Esophagus muscularis mucosa (tissue), 3 donors: ENCODE measurements at regions not wholly inside any gene's neighbourhood (a gene's known extent, or its start where the extent isn't known, plus 50 kb on each side); places are given as distances from the start of the nearest gene placed in this dataset.

ENCODE experiments used
- EP300 ChIP-seq: sonication (generic); formaldehyde crosslinking; IDR thresholded peaks from one replicate; pipeline ENCODE4 v1.6.1; 2017; ENCODE audit warnings: antibody characterized with exemption
- TF ChIP-seq, protein P1 (sequence below), 3 experiments: fragments of 200-600 bp in 2 of 3; fragments of 450-650 bp in 1 of 3; sonication (generic) in 2 of 3; IDR thresholded peaks; one replicate each; pipeline ENCODE4 v1.5.1; 2017 to 2019; ENCODE audit warnings: antibody characterized with exemption in 3 of 3, mild to moderate bottlenecking in 2 of 3, moderate library complexity in 1 of 3

DNA sequence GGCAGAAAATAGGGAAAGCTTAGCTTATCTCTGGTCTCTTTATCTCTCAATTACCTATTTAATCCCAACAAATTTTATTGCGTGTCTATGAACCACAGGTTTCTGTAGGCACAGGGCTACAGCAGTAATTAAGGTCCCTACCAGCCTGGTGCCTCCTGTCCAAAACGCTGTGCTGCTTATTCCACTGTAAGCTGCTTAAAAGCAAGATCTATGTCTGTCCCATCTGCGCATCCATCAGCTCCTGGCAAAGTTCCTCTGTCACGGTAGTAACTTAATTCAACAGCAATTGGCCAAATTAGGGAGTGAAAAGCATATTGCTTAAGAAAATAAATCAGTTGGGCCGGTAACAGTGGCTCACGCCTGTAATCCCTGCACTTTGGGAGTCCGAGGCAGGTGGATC, 235.8 kb upstream of the VLDLR start:
- TF ChIP-seq, protein P1, sequence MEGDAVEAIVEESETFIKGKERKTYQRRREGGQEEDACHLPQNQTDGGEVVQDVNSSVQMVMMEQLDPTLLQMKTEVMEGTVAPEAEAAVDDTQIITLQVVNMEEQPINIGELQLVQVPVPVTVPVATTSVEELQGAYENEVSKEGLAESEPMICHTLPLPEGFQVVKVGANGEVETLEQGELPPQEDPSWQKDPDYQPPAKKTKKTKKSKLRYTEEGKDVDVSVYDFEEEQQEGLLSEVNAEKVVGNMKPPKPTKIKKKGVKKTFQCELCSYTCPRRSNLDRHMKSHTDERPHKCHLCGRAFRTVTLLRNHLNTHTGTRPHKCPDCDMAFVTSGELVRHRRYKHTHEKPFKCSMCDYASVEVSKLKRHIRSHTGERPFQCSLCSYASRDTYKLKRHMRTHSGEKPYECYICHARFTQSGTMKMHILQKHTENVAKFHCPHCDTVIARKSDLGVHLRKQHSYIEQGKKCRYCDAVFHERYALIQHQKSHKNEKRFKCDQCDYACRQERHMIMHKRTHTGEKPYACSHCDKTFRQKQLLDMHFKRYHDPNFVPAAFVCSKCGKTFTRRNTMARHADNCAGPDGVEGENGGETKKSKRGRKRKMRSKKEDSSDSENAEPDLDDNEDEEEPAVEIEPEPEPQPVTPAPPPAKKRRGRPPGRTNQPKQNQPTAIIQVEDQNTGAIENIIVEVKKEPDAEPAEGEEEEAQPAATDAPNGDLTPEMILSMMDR (IDR thresholded peaks at IDR 0.05): no peak
- no peak for TF ChIP-seq EP300
